GM19468 (cell line): ENCODE measurements at regions not wholly inside any gene's neighbourhood (a gene's known extent, or its start where the extent isn't known, plus 50 kb on each side); places are given as distances from the start of the nearest gene placed in this dataset.

Source experiments
- ATAC-seq: cut with Tn5 transposase; IDR thresholded peaks from one replicate; pipeline ENCODE4 v1.9.1; 2021; ENCODE audit warnings: mild to moderate bottlenecking, moderate library complexity, moderate number of reproducible peaks; ENCODE audit not compliant: unreplicated experiment; ENCODE audit errors: extremely low read depth

- ATAC-seq: no peak
Measured at GRCh38 chrX:43604753-43605152, 51.3 kb upstream of the MAOA start.

GRCh38 chrX:43605351-43605750, 50.7 kb upstream of the MAOA start:
- ATAC-seq: no peak
